ENCODE measurements at regions not wholly inside any gene's neighbourhood (a gene's known extent, or its start where the extent isn't known, plus 50 kb on each side); places are given as distances from the start of the nearest gene placed in this dataset.

DNA sequence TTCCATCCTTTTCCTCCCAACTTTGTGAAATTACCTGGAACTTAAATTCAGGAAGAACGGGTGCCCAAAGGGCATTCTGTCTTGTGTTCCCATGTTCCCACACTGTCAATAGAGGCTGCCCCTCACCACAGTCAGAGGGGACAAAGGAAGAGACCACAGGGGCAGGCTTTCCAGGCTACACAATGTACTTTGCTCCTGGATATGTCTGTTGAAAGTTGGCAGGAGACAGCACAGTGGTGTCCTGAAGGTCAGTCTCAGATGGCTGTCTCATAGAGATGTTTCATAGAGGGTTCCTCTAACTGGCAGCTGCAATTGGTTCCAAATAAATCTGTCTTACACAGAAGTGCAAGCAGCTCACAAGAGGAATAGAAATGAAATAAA, 107.8 kb upstream of the TGFBR2 start:
- 91% methylated on average over 1 of the region's 1 CpG for WGBS (ENCODE audit: insufficient coverage)
- Histone ChIP-seq H3K9me3 (ENCODE audit: control extremely low read depth in 1 of 5, control insufficient read depth in 4 of 5, insufficient read depth in 2 of 5, low read depth in 1 of 5, low read length in 4 of 5) (no peaks in the 10 kb centered on the region), H3K27ac (ENCODE audit: insufficient read depth in 1 of 2, low read depth in 1 of 2, low read length in 2 of 2, poor library complexity in 1 of 2, severe bottlenecking in 2 of 2) (no peak overlapping the region), H3K4me3 (ENCODE audit: control insufficient read depth in 1 of 7, extremely low read depth in 1 of 7, insufficient read depth in 4 of 7, low read depth in 2 of 7, low read length in 6 of 7) (no peak overlapping the region), H3K4me1 (ENCODE audit: control extremely low read depth in 1 of 4, control insufficient read depth in 4 of 4, insufficient read depth in 4 of 4, low read length in 3 of 4) (peaks cover 2 to 19% (median 6%) of the 10 kb centered on the region in 4 experiments), H3K36me3 (ENCODE audit: control insufficient read depth in 4 of 4, insufficient read depth in 4 of 4, low read length in 3 of 4) (no peaks in the 10 kb centered on the region), H3K27me3 (replicated peaks in 2 of 5; ENCODE audit: control insufficient read depth in 4 of 5, insufficient read depth in 5 of 5, low read length in 4 of 5) (no peaks in the 10 kb centered on the region)
- POLR2A ChIA-PET = no interaction called here
- CTCF ChIA-PET = interaction anchor here (0.5 kb wide), 1 partner anchor 141 kb away, joined by 3 read pairs; no protein-coding TSS in a partner anchor
- DNase-seq = no peak

DNA sequence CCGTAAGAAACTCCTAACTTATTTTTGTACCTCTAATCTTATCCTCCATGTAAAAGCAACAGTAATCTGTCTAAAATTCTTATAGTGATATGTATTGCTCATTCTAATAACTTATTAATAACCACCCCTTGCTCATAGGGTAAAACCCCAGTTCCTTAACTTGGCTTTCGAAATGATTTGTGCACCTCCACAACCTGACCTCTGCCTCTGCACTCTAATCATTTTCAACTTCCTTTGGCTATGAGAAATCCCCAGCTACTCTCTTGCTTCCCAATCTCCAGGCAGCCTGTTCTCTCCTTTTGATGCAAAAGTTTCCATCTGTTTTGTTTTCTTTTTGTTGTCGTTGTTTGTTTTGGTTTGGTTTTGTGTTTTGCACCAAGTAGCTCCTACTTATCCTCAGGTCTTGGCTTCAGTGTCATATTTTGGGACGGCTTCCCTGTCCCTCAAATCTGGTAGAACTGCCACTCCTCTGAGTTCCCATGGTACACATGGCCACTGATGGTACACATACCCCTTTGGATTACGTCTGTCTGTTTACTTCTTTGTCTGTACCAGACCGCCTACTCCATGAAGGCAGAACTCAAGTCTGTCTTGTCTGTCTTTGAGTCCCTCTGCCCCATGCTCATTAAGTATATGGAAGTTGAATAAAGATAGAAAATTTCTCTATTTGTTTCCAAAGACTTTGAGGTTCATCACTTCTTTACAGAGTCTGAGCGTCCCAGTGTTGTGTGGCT, 105.6 kb upstream of the TGFBR2 start:
- DNase-seq = no peak
- H3K27ac ChIP-seq (ENCODE audit: insufficient read depth in 1 of 2, low read depth in 1 of 2, low read length in 2 of 2, poor library complexity in 1 of 2, severe bottlenecking in 2 of 2) = no peak overlapping the region

DNA sequence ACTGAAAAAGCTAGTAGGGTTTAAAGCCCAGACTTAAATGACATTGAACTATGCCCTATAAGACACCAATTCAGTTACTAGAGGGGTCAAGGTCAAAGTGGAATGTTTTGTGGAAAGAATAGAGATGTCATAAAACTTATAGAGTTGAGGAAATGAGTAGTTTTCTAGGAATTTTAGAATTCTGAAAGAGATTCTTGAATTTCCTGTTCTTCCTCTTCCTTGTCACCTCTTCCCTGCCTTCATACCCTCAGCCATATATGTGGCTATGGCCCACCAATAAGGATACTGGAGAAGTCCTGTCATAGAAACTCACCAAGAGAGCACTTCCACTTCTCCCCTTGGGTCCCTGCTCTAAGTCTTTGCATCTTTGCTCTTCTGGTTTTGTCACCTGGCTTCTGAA, 104.9 kb upstream of the TGFBR2 start:
- H3K27ac ChIP-seq (ENCODE audit: insufficient read depth in 1 of 2, low read depth in 1 of 2, low read length in 2 of 2, poor library complexity in 1 of 2, severe bottlenecking in 2 of 2) = no peak overlapping the region
- ChIA-PET POLR2A (no interaction called here), CTCF (no interaction called here)
- DNase-seq = no peak
- no peak overlapping the region for H3K4me3 ChIP-seq (ENCODE audit: control insufficient read depth in 1 of 7, extremely low read depth in 1 of 7, insufficient read depth in 4 of 7, low read depth in 2 of 7, low read length in 6 of 7)
- no peaks in the 10 kb centered on the region for H3K27me3 ChIP-seq (replicated peaks in 2 of 5; ENCODE audit: control insufficient read depth in 4 of 5, insufficient read depth in 5 of 5, low read length in 4 of 5)
- no peaks in the 10 kb centered on the region for H3K9me3 ChIP-seq (ENCODE audit: control extremely low read depth in 1 of 5, control insufficient read depth in 4 of 5, insufficient read depth in 2 of 5, low read depth in 1 of 5, low read length in 4 of 5)
- H3K36me3 ChIP-seq (ENCODE audit: control insufficient read depth in 4 of 4, insufficient read depth in 4 of 4, low read length in 3 of 4) = no peaks in the 10 kb centered on the region
- H3K4me1 ChIP-seq (ENCODE audit: control extremely low read depth in 1 of 4, control insufficient read depth in 4 of 4, insufficient read depth in 4 of 4, low read length in 3 of 4) = peaks cover 0 to 4% (median 0%) of the 10 kb centered on the region in 4 experiments

More for the DNA sequence above, 105.6 kb upstream of the TGFBR2 start:
- CTCF ChIA-PET = no interaction called here
- no peaks in the 10 kb centered on the region for H3K27me3 ChIP-seq (replicated peaks in 2 of 5; ENCODE audit: control insufficient read depth in 4 of 5, insufficient read depth in 5 of 5, low read length in 4 of 5)
- 100% methylated on average over 3 of the region's 7 CpGs for WGBS (ENCODE audit: insufficient coverage)
- POLR2A ChIA-PET = no interaction called here
- no peak overlapping the region for H3K4me3 ChIP-seq (ENCODE audit: control insufficient read depth in 1 of 7, extremely low read depth in 1 of 7, insufficient read depth in 4 of 7, low read depth in 2 of 7, low read length in 6 of 7)
- H3K36me3 ChIP-seq (ENCODE audit: control insufficient read depth in 4 of 4, insufficient read depth in 4 of 4, low read length in 3 of 4) = no peaks in the 10 kb centered on the region
- peaks cover 0 to 11% (median 3%) of the 10 kb centered on the region in 4 experiments for H3K4me1 ChIP-seq (ENCODE audit: control extremely low read depth in 1 of 4, control insufficient read depth in 4 of 4, insufficient read depth in 4 of 4, low read length in 3 of 4)
- H3K9me3 ChIP-seq (ENCODE audit: control extremely low read depth in 1 of 5, control insufficient read depth in 4 of 5, insufficient read depth in 2 of 5, low read depth in 1 of 5, low read length in 4 of 5) = no peaks in the 10 kb centered on the region

DNA sequence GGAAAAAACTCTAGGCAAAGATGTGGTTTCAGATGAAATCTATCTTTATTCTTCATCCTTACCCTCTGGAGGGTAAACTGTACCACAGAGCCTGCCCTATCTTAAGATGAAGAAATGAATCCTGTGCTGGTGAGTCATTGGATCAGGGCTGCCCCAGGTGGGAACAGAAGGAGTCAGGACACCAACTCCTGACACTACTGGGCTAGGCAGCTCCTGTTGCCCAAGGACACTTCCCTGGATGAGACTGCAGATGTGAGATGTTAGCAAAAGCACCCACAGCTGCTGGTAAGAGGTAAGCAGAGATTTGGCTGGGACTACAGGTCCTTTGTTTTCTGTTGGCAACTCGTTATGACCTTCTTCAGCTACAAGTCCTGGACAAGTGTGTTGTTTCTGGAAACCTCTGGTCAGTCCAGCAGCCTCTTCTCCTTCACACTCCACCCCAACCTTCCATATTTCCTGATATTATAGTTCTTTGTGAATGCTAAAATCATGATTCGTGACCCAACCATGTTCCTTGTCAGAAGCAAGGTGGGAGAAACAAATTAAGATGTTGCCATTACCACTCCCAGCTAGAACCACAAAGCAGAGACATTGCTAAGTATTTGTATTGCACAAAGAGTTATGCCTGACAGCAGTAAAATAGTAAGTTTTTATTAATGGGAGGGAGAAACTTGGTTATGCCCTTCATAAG, 104.2 kb upstream of the TGFBR2 start:
- Histone ChIP-seq H3K4me3 (ENCODE audit: control insufficient read depth in 1 of 7, extremely low read depth in 1 of 7, insufficient read depth in 4 of 7, low read depth in 2 of 7, low read length in 6 of 7) (no peak overlapping the region), H3K4me1 (ENCODE audit: control extremely low read depth in 1 of 4, control insufficient read depth in 4 of 4, insufficient read depth in 4 of 4, low read length in 3 of 4) (no peaks in the 10 kb centered on the region), H3K27ac (ENCODE audit: insufficient read depth in 1 of 2, low read depth in 1 of 2, low read length in 2 of 2, poor library complexity in 1 of 2, severe bottlenecking in 2 of 2) (no peak overlapping the region), H3K36me3 (ENCODE audit: control insufficient read depth in 4 of 4, insufficient read depth in 4 of 4, low read length in 3 of 4) (no peaks in the 10 kb centered on the region), H3K27me3 (replicated peaks in 2 of 5; ENCODE audit: control insufficient read depth in 4 of 5, insufficient read depth in 5 of 5, low read length in 4 of 5) (no peaks in the 10 kb centered on the region), H3K9me3 (ENCODE audit: control extremely low read depth in 1 of 5, control insufficient read depth in 4 of 5, insufficient read depth in 2 of 5, low read depth in 1 of 5, low read length in 4 of 5) (no peaks in the 10 kb centered on the region)
- no peak for DNase-seq
- POLR2A ChIA-PET = no interaction called here
- no CpG with 5 or more reads among the region's 2 CpGs for WGBS (ENCODE audit: insufficient coverage)
- CTCF ChIA-PET = no interaction called here

DNA sequence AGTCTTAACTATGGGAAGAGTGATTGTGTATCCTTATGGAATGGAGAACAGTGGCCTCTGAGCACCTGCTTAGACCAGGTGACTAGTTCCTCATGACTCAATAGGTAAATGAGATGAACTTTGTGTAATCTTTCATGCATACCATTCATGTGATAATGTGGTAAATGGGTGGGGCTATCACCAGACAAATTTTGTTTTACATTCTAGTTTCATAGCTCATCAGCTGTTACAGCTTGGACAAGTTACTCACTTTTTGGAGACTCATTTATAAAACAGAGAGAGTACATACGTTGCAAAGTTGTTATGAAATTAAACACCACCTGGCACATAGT, 103.7 kb upstream of the TGFBR2 start:
- ChIA-PET CTCF (interaction anchor here (0.8 kb wide), 1 partner anchor 246 kb away, joined by 3 read pairs; no protein-coding TSS in a partner anchor), POLR2A (no interaction called here)
- Histone ChIP-seq H3K4me1 (ENCODE audit: control extremely low read depth in 1 of 4, control insufficient read depth in 4 of 4, insufficient read depth in 4 of 4, low read length in 3 of 4) (no peaks in the 10 kb centered on the region), H3K36me3 (ENCODE audit: control insufficient read depth in 4 of 4, insufficient read depth in 4 of 4, low read length in 3 of 4) (no peaks in the 10 kb centered on the region), H3K27ac (ENCODE audit: insufficient read depth in 1 of 2, low read depth in 1 of 2, low read length in 2 of 2, poor library complexity in 1 of 2, severe bottlenecking in 2 of 2) (no peak overlapping the region), H3K4me3 (ENCODE audit: control insufficient read depth in 1 of 7, extremely low read depth in 1 of 7, insufficient read depth in 4 of 7, low read depth in 2 of 7, low read length in 6 of 7) (no peak overlapping the region), H3K9me3 (ENCODE audit: control extremely low read depth in 1 of 5, control insufficient read depth in 4 of 5, insufficient read depth in 2 of 5, low read depth in 1 of 5, low read length in 4 of 5) (no peaks in the 10 kb centered on the region), H3K27me3 (replicated peaks in 2 of 5; ENCODE audit: control insufficient read depth in 4 of 5, insufficient read depth in 5 of 5, low read length in 4 of 5) (no peaks in the 10 kb centered on the region)
- DNase-seq = no peak
- no CpG with 5 or more reads among the region's 1 CpG for WGBS (ENCODE audit: insufficient coverage)

DNA sequence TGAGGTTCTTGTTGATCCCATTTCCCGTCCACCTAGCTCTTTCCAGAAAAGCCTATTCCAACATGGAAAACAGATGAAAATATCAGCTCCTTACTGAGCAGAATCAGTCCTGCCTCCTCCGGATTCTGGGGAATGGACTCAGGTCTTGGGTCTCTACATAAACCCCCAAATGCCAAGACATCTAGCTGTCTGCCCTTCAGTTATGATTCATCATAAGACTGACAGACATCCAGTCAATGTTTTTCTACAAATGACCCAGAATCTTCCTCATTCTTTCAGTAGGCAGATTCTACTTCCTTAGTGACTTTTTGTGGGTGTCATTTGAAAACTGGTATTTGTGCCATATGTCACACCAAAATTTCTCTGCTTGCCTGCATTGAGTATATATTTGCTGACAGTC, 103.0 kb upstream of the TGFBR2 start:
- POLR2A ChIA-PET = no interaction called here
- no peaks in the 10 kb centered on the region for H3K36me3 ChIP-seq (ENCODE audit: control insufficient read depth in 4 of 4, insufficient read depth in 4 of 4, low read length in 3 of 4)
- WGBS (ENCODE audit: insufficient coverage) = 84% methylated on average over 2 of the region's 2 CpGs
- H3K4me1 ChIP-seq (ENCODE audit: control extremely low read depth in 1 of 4, control insufficient read depth in 4 of 4, insufficient read depth in 4 of 4, low read length in 3 of 4) = no peaks in the 10 kb centered on the region
- no peak overlapping the region for H3K4me3 ChIP-seq (ENCODE audit: control insufficient read depth in 1 of 7, extremely low read depth in 1 of 7, insufficient read depth in 4 of 7, low read depth in 2 of 7, low read length in 6 of 7)
- DNase-seq = no peak
- CTCF ChIA-PET = interaction anchor here (0.8 kb wide), 1 partner anchor 247 kb away, joined by 3 read pairs; no protein-coding TSS in a partner anchor
- no peaks in the 10 kb centered on the region for H3K27me3 ChIP-seq (replicated peaks in 2 of 5; ENCODE audit: control insufficient read depth in 4 of 5, insufficient read depth in 5 of 5, low read length in 4 of 5)
- H3K9me3 ChIP-seq (ENCODE audit: control extremely low read depth in 1 of 5, control insufficient read depth in 4 of 5, insufficient read depth in 2 of 5, low read depth in 1 of 5, low read length in 4 of 5) = no peaks in the 10 kb centered on the region
- no peak overlapping the region for H3K27ac ChIP-seq (ENCODE audit: insufficient read depth in 1 of 2, low read depth in 1 of 2, low read length in 2 of 2, poor library complexity in 1 of 2, severe bottlenecking in 2 of 2)

DNA sequence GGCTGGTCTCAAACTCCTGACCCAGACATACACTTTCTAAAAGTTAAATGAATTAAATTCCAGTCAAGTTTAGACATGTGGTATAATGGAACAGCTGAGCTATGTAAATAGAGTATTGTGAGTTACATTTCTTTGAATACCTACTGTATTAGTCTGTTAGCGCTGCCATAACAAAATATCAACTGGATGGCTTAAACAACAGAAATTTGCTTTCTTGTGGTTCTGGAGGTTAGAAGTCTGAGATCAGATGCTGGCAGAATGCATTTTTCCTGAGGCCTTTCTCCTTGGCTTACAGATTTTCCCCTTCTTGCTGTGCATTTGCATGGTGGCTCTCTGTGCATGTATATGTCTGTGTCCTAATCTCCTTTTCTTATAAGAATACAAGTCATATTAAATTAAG, 101.5 kb upstream of the TGFBR2 start:
- no peak for DNase-seq
- H3K9me3 ChIP-seq (ENCODE audit: control extremely low read depth in 1 of 5, control insufficient read depth in 4 of 5, insufficient read depth in 2 of 5, low read depth in 1 of 5, low read length in 4 of 5) = no peaks in the 10 kb centered on the region
- H3K36me3 ChIP-seq (ENCODE audit: control insufficient read depth in 4 of 4, insufficient read depth in 4 of 4, low read length in 3 of 4) = no peaks in the 10 kb centered on the region
- CTCF ChIA-PET = no interaction called here
- 100% methylated on average over 1 of the region's 1 CpG for WGBS (ENCODE audit: insufficient coverage)
- H3K27ac ChIP-seq (ENCODE audit: insufficient read depth in 1 of 2, low read depth in 1 of 2, low read length in 2 of 2, poor library complexity in 1 of 2, severe bottlenecking in 2 of 2) = no peak overlapping the region
- POLR2A ChIA-PET = no interaction called here
- H3K4me1 ChIP-seq (ENCODE audit: control extremely low read depth in 1 of 4, control insufficient read depth in 4 of 4, insufficient read depth in 4 of 4, low read length in 3 of 4) = no peaks in the 10 kb centered on the region
- no peak overlapping the region for H3K4me3 ChIP-seq (ENCODE audit: control insufficient read depth in 1 of 7, extremely low read depth in 1 of 7, insufficient read depth in 4 of 7, low read depth in 2 of 7, low read length in 6 of 7)
- no peaks in the 10 kb centered on the region for H3K27me3 ChIP-seq (replicated peaks in 2 of 5; ENCODE audit: control insufficient read depth in 4 of 5, insufficient read depth in 5 of 5, low read length in 4 of 5)

All from common myeloid progenitor, CD34-positive (primary cell).